ENCODE measurements at regions not wholly inside any gene's neighbourhood (a gene's known extent, or its start where the extent isn't known, plus 50 kb on each side); places are given as distances from the start of the nearest gene placed in this dataset.

DNA sequence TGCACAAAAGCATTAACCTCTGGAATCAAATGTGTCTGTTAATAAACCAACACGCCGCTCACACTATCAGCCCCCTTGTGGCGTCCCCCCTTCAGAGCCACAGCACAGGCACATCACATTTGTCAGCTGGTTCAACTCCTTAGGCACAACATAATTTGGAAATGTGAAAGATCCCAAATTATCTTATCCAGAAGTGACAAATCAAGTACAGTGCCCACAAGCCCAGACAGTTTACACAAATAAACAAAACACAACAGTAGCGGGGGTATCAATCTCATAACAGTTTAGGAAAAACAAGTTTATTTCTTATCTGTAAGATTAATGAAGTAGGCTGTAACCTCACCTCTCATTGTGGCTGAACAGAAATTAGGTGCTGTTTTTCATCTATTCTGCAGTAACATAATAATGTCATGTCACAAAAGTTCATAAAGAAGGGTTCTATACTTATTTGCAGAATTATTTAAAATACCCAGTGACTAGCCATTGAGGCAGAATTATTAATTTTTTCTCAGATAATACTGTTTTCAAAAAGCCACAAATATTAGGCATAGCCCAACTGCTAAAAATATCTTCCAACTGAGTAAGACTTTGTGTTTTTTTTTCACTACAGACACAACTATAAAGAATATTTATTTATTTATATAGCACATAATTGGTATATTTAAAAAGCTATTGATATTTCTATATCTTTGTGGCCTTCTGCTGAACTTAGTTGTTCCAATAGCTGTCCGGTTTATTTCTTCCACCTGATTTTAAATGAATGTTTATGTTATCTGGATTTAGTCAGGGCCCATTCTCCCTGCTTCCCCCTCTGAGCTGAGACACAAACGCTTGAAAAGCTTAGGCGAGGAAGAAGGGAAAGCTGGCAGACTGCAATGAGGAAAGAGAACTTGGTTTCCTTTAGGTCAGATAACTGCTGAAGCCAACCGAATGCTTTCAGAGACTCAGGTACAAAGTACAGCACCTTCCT lies 214.7 kb downstream of the QDPR start:
- Mint-ChIP-seq H3K27ac (no peak overlapping the region), H3K9me3 (no peaks in the 10 kb centered on the region), H3K4me1 (no peaks in the 10 kb centered on the region), H3K36me3 (ENCODE audit: low read depth) (no peaks in the 10 kb centered on the region), H3K4me3 (no peak overlapping the region), H3K27me3 (peaks cover 3% of the 10 kb centered on the region)
- DNase-seq, result no peak
- no peak for ATAC-seq

DNA sequence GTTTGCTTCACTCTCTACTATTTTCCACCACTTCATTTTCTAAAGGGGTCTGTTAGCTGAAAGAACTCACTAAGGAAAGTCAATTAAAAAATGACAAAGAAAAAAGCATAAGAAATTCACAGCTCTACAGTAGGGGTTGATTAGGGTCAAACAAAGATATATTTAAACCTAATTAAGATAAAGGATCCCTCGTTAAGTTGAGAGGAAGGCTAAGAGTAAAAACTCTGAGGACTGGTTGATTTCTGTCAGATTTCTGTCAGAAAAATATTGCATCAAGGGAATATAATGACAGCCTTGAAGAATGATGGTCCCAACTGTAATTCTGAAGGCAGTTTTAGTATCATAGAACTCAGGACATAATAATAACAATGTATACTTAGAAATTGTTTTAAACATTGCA lies 218.0 kb downstream of the QDPR start:
- ATAC-seq, result no peak
- H3K36me3 Mint-ChIP-seq (ENCODE audit: low read depth), result no peaks in the 10 kb centered on the region
- no peak overlapping the region for H3K4me3 Mint-ChIP-seq
- no peaks in the 10 kb centered on the region for H3K27me3 Mint-ChIP-seq
- H3K9me3 Mint-ChIP-seq, result no peaks in the 10 kb centered on the region
- no peak for DNase-seq
- H3K4me1 Mint-ChIP-seq, result no peaks in the 10 kb centered on the region
- H3K27ac Mint-ChIP-seq, result no peak overlapping the region

GRCh38 chr4:17288151-17288550 lies 223.7 kb downstream of the QDPR start:
- no peak for DNase-seq
- H3K9me3 Mint-ChIP-seq, result no peaks in the 10 kb centered on the region
- no peaks in the 10 kb centered on the region for H3K4me1 Mint-ChIP-seq
- no peak overlapping the region for H3K27ac Mint-ChIP-seq
- peaks cover 2% of the 10 kb centered on the region for H3K27me3 Mint-ChIP-seq
- H3K36me3 Mint-ChIP-seq (ENCODE audit: low read depth), result no peaks in the 10 kb centered on the region
- no peak overlapping the region for H3K4me3 Mint-ChIP-seq
- no peak for ATAC-seq

- Mint-ChIP-seq H3K27ac (no peak overlapping the region), H3K4me1 (no peaks in the 10 kb centered on the region), H3K27me3 (peaks cover 4% of the 10 kb centered on the region), H3K9me3 (no peaks in the 10 kb centered on the region), H3K36me3 (ENCODE audit: low read depth) (no peaks in the 10 kb centered on the region), H3K4me3 (no peak overlapping the region)
- no peak for ATAC-seq
- DNase-seq, result no peak
Observed at GRCh38 chr4:17286752-17287460, 225.0 kb downstream of the QDPR start.

GRCh38 chr4:17285747-17286146 lies 226.1 kb downstream of the QDPR start:
- Mint-ChIP-seq H3K4me3 (no peak overlapping the region), H3K36me3 (ENCODE audit: low read depth) (no peaks in the 10 kb centered on the region), H3K27me3 (peaks cover 4% of the 10 kb centered on the region), H3K9me3 (no peaks in the 10 kb centered on the region), H3K4me1 (no peaks in the 10 kb centered on the region), H3K27ac (no peak overlapping the region)
- DNase-seq (no peak), ATAC-seq (no peak)

DNA sequence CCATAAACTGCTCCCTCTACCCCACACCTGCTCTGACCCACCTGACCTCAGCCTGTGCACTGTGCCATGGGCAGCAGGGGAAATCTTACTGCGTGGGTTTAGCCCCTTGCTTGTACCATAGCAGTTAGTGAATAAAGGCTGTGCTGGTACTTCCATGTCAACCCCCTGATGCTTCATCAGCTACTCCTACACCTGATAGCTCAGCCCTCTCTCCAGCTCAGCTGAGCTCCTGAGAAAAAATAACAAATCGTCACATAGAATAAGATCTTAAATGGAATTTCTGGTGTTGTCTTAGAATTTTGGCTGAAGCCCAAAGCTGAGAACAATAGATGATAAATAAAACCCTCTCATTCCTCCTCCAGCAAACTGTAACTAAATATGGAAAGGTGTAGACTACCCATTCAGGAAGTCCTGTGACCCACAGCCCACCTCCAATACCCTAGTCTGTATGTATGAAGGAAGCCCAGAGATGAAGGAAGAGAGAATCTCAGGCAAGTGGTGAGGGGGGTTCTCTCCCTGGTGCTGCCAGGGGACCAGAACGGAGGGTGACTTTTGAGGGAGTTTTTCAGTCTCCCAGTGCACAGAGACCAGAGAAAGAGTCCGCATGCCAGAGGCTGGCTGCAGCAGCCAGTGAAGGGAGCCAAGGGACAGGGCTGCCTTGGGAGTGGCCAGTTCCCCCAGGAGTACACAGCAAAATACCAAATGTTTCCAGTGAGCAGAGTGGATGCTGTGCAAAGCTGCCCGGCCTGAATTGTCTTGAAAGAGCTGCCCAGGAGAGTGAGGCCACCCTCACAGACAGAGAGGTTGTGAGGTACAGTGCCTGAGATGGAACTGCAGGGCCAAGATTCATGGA lies 227.3 kb downstream of the QDPR start:
- no peak overlapping the region for H3K27ac Mint-ChIP-seq
- H3K36me3 Mint-ChIP-seq (ENCODE audit: low read depth), result no peaks in the 10 kb centered on the region
- ATAC-seq, result no peak
- no peak overlapping the region for H3K4me3 Mint-ChIP-seq
- H3K27me3 Mint-ChIP-seq, result peaks cover 4% of the 10 kb centered on the region
- H3K9me3 Mint-ChIP-seq, result no peaks in the 10 kb centered on the region
- H3K4me1 Mint-ChIP-seq, result no peaks in the 10 kb centered on the region
- no peak for DNase-seq

GRCh38 chr4:17283832-17284231 lies 228.1 kb downstream of the QDPR start:
- DNase-seq, result no peak
- H3K9me3 Mint-ChIP-seq, result no peaks in the 10 kb centered on the region
- no peak overlapping the region for H3K4me3 Mint-ChIP-seq
- no peaks in the 10 kb centered on the region for H3K4me1 Mint-ChIP-seq
- peaks cover 4% of the 10 kb centered on the region for H3K27me3 Mint-ChIP-seq
- no peak overlapping the region for H3K27ac Mint-ChIP-seq
- no peaks in the 10 kb centered on the region for H3K36me3 Mint-ChIP-seq (ENCODE audit: low read depth)
- ATAC-seq, result no peak

DNA sequence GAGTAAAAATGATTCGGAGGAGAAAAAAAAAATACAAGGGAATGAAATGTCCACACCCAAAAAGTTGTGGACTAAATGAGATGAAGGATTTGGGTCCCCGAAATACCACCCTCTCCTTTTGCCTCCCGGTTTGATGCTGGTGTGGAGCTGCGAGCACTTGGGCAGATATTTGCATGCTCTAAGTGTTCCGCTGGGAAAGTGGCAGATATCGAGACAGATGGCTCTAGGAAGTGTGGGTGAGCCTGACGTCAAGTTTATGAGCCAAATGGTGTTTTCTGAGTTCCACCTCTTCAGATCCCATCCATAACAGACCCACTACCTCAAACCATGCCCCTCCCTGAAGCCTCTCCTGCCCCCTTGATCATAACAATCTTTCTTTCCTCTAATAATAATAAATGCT lies 228.6 kb downstream of the QDPR start:
- DNase-seq, result no peak
- Mint-ChIP-seq H3K4me3 (no peak overlapping the region), H3K9me3 (no peaks in the 10 kb centered on the region), H3K4me1 (no peaks in the 10 kb centered on the region), H3K36me3 (ENCODE audit: low read depth) (no peaks in the 10 kb centered on the region), H3K27me3 (peaks cover 4% of the 10 kb centered on the region), H3K27ac (no peak overlapping the region)
- ATAC-seq, result no peak

DNA sequence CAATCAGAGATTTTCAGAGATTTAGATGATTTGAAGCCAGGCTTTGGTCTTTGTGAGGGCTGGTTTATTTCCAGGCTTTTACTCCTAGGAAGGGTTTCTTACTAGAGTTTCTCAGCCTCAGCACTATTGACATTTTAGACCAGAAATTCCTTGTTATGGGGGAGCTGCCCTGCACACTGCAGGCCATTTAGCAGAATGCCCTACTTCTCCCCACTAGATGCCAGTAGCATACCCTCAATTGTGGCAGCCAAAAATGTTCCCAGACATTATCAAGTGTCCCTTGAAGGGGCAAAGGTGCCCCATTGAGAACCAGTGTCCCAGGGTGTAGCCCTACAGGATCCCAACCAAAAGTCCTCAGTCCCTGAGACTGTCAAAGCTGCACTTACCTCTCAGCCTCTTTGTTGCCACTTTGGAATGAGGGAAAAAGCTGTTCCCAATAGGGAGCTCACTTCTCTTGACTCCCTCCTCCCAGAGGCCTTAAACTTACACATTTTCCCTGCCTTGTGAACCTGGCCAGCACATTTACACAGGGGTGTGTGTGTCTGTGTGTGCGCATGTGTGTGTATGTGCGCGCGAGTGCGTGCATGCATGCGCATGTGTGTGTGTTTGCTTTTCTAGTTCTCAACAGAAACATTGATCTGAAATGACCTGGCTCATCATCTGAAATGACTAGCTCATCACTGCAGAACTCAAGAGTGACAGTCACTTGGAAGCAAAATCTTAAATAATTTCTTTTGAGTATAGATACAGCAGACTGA lies 231.4 kb downstream of the QDPR start:
- Mint-ChIP-seq H3K9me3 (no peaks in the 10 kb centered on the region), H3K36me3 (ENCODE audit: low read depth) (no peaks in the 10 kb centered on the region), H3K27ac (no peak overlapping the region), H3K4me1 (no peaks in the 10 kb centered on the region), H3K4me3 (no peak overlapping the region), H3K27me3 (peaks cover 2% of the 10 kb centered on the region)
- no peak for ATAC-seq
- no peak for DNase-seq

GRCh38 chr4:17276776-17277175 lies 235.1 kb downstream of the QDPR start:
- DNase-seq, result no peak
- no peaks in the 10 kb centered on the region for H3K9me3 Mint-ChIP-seq
- H3K27me3 Mint-ChIP-seq, result no peaks in the 10 kb centered on the region

GRCh38 chr4:17275836-17276235 lies 236.1 kb downstream of the QDPR start:
- Mint-ChIP-seq H3K36me3 (ENCODE audit: low read depth) (no peaks in the 10 kb centered on the region), H3K4me3 (no peak overlapping the region), H3K27me3 (no peaks in the 10 kb centered on the region), H3K9me3 (no peaks in the 10 kb centered on the region), H3K4me1 (no peaks in the 10 kb centered on the region), H3K27ac (no peak overlapping the region)
- ATAC-seq (no peak), DNase-seq (no peak)

More at GRCh38 chr4:17276776-17277175, 235.1 kb downstream of the QDPR start:
- Mint-ChIP-seq H3K4me3 (no peak overlapping the region), H3K27ac (no peak overlapping the region), H3K4me1 (no peaks in the 10 kb centered on the region), H3K36me3 (ENCODE audit: low read depth) (no peaks in the 10 kb centered on the region)
- no peak for ATAC-seq

- DNase-seq, result no peak
- no peak overlapping the region for H3K27ac Mint-ChIP-seq
- no peaks in the 10 kb centered on the region for H3K4me1 Mint-ChIP-seq
- peaks cover 10% of the 10 kb centered on the region for H3K27me3 Mint-ChIP-seq
- no peaks in the 10 kb centered on the region for H3K9me3 Mint-ChIP-seq
- ATAC-seq, result no peak
- H3K36me3 Mint-ChIP-seq (ENCODE audit: low read depth), result no peaks in the 10 kb centered on the region
- no peak overlapping the region for H3K4me3 Mint-ChIP-seq
Observed at GRCh38 chr4:17273047-17273446, 238.8 kb downstream of the QDPR start.

- DNase-seq, result no peak
- ATAC-seq, result no peak
- H3K4me1 Mint-ChIP-seq, result no peaks in the 10 kb centered on the region
- no peaks in the 10 kb centered on the region for H3K36me3 Mint-ChIP-seq (ENCODE audit: low read depth)
- no peak overlapping the region for H3K4me3 Mint-ChIP-seq
- H3K27me3 Mint-ChIP-seq, result peaks cover 14% of the 10 kb centered on the region
- no peaks in the 10 kb centered on the region for H3K9me3 Mint-ChIP-seq
- no peak overlapping the region for H3K27ac Mint-ChIP-seq
Observed at GRCh38 chr4:17272154-17272553, 239.7 kb downstream of the QDPR start.

- Mint-ChIP-seq H3K4me3 (no peak overlapping the region), H3K36me3 (ENCODE audit: low read depth) (no peaks in the 10 kb centered on the region), H3K9me3 (no peaks in the 10 kb centered on the region), H3K4me1 (peaks cover 4% of the 10 kb centered on the region), H3K27me3 (peaks cover 25% of the 10 kb centered on the region), H3K27ac (no peak overlapping the region)
- DNase-seq (no peak), ATAC-seq (no peak)
Observed at GRCh38 chr4:17265653-17266052, 246.2 kb downstream of the QDPR start.
